ENCODE measurements at regions not wholly inside any gene's neighbourhood (a gene's known extent, or its start where the extent isn't known, plus 50 kb on each side); places are given as distances from the start of the nearest gene placed in this dataset.

DNA sequence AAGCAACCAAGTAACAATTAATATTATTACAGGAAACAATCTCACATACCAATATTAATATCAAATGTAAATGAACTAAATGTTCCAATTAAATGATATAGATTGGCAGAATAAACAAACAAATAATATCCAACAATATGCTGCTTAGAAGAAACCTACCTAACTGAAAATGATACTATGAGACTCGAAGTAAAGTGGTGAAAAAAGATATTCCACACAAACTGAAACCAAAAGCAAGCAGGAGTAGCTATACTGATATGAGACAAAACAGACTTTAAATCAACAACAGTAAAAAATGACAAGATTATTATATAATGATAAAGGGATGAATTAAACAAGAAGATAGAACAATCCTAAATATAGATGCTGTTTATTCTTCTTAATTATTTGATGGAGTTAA lies 140.1 kb downstream of the SPANXN4 start:
- TF ChIP-seq, protein P1, sequence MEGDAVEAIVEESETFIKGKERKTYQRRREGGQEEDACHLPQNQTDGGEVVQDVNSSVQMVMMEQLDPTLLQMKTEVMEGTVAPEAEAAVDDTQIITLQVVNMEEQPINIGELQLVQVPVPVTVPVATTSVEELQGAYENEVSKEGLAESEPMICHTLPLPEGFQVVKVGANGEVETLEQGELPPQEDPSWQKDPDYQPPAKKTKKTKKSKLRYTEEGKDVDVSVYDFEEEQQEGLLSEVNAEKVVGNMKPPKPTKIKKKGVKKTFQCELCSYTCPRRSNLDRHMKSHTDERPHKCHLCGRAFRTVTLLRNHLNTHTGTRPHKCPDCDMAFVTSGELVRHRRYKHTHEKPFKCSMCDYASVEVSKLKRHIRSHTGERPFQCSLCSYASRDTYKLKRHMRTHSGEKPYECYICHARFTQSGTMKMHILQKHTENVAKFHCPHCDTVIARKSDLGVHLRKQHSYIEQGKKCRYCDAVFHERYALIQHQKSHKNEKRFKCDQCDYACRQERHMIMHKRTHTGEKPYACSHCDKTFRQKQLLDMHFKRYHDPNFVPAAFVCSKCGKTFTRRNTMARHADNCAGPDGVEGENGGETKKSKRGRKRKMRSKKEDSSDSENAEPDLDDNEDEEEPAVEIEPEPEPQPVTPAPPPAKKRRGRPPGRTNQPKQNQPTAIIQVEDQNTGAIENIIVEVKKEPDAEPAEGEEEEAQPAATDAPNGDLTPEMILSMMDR (IDR thresholded peaks at IDR 0.05; ENCODE audit: low read depth, low read length, poor library complexity, severe bottlenecking) = no peak
- no peak for TF ChIP-seq EZH2phosphoT487 (IDR thresholded peaks at IDR 0.05; ENCODE audit: borderline replicate concordance, low read length)

Measured in DOHH2 (cell line).